GM12873 (cell line): ENCODE measurements at regions not wholly inside any gene's neighbourhood (a gene's known extent, or its start where the extent isn't known, plus 50 kb on each side); places are given as distances from the start of the nearest gene placed in this dataset.

ENCODE experiments used
- TF ChIP-seq, protein P1 (sequence below): IDR thresholded peaks from 2 replicates; pipeline ENCODE4 v1.5.1; 2012; ENCODE audit warnings: low read depth, mild to moderate bottlenecking, moderate library complexity, low read length, control low read depth; ENCODE audit not compliant: insufficient read depth; ENCODE audit errors: missing control alignments

DNA sequence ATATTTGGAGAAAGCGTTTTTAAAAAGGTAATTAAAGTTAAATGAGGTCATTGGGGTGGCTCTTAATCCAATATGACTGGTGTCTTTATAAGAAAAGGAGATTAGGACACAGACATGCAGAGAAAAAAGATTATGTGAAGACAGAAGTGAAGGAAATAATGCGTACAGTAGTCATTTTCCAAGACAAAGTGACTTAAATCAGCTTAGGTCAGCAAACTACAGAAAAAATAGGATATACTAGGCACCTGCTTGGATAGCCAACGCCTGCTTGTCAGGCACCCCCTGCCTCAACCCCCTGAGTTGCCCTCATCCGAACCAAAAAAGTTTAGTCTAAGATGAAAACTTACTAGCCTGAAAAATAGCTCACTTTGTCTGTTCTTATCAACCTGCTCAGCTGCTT, 58.2 kb upstream of the SPAG17 start:
- TF ChIP-seq, protein P1, sequence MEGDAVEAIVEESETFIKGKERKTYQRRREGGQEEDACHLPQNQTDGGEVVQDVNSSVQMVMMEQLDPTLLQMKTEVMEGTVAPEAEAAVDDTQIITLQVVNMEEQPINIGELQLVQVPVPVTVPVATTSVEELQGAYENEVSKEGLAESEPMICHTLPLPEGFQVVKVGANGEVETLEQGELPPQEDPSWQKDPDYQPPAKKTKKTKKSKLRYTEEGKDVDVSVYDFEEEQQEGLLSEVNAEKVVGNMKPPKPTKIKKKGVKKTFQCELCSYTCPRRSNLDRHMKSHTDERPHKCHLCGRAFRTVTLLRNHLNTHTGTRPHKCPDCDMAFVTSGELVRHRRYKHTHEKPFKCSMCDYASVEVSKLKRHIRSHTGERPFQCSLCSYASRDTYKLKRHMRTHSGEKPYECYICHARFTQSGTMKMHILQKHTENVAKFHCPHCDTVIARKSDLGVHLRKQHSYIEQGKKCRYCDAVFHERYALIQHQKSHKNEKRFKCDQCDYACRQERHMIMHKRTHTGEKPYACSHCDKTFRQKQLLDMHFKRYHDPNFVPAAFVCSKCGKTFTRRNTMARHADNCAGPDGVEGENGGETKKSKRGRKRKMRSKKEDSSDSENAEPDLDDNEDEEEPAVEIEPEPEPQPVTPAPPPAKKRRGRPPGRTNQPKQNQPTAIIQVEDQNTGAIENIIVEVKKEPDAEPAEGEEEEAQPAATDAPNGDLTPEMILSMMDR: no peak
